ENCODE measurements at regions not wholly inside any gene's neighbourhood (a gene's known extent, or its start where the extent isn't known, plus 50 kb on each side); places are given as distances from the start of the nearest gene placed in this dataset.

GRCh38 chr5:138641547-138642298, 66.5 kb upstream of the HSPA9 start:
- TF ChIP-seq, protein P1, sequence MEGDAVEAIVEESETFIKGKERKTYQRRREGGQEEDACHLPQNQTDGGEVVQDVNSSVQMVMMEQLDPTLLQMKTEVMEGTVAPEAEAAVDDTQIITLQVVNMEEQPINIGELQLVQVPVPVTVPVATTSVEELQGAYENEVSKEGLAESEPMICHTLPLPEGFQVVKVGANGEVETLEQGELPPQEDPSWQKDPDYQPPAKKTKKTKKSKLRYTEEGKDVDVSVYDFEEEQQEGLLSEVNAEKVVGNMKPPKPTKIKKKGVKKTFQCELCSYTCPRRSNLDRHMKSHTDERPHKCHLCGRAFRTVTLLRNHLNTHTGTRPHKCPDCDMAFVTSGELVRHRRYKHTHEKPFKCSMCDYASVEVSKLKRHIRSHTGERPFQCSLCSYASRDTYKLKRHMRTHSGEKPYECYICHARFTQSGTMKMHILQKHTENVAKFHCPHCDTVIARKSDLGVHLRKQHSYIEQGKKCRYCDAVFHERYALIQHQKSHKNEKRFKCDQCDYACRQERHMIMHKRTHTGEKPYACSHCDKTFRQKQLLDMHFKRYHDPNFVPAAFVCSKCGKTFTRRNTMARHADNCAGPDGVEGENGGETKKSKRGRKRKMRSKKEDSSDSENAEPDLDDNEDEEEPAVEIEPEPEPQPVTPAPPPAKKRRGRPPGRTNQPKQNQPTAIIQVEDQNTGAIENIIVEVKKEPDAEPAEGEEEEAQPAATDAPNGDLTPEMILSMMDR (IDR thresholded peaks at IDR 0.05) = peak; percentile 50 to 74 (median 64)
- TF ChIP-seq POLR2A (IDR thresholded peaks at IDR 0.05) = no peak
